Esophagus squamous epithelium (tissue), 4 donors: ENCODE measurements at regions not wholly inside any gene's neighbourhood (a gene's known extent, or its start where the extent isn't known, plus 50 kb on each side); places are given as distances from the start of the nearest gene placed in this dataset.

Experiments
- POLR2A ChIP-seq, 4 donors: fragments of 450-650 bp; IDR thresholded peaks; one replicate each; pipeline ENCODE4 v1.6.1; 2017; ENCODE audit warnings: antibody characterized with exemption in 4 of 4, mild to moderate bottlenecking in 4 of 4, moderate library complexity in 3 of 4
- TF ChIP-seq, protein P1 (sequence below), 6 experiments: fragments of 450-650 bp in 4 of 6; fragments of 200-600 bp in 2 of 6; sonication (generic) in 2 of 6; IDR thresholded peaks; one replicate each; pipeline ENCODE4 v1.5.1; 2016 to 2019; ENCODE audit warnings: antibody characterized with exemption in 6 of 6, mild to moderate bottlenecking in 4 of 6, moderate library complexity in 4 of 6

DNA sequence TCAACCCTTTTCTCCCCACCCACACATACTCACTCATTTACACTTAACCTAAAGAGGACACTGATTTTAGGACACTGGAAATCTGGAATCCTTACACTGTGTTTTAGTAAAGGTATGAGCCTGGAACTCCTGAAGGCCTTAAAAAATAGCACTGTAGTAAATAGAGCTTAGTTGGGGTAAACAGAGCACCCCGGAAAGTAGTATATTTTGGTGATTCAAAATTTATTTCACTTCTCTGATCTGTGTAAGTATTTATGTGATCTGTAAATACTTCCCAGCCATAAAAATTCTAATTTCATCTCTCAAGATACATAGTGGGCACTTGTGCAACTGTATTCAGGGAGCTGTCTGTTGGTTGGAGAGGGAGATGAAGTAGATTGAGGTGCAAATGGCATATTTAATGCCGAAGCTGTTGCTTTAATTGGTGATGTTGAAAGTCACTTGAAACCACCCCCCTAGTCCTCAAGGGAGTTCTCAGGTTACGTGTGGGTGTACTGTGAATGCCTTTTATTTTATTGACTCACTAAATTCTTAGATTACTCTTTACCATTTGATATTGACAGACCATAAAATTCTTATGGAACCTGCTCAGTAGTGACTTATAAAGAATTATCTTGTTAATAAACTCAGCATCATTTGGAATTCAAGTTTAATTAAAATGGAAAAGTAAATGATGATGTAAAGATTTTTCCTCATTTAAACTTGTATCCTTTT is 154.9 kb downstream of the SOX4 start:
- TF ChIP-seq, protein P1, sequence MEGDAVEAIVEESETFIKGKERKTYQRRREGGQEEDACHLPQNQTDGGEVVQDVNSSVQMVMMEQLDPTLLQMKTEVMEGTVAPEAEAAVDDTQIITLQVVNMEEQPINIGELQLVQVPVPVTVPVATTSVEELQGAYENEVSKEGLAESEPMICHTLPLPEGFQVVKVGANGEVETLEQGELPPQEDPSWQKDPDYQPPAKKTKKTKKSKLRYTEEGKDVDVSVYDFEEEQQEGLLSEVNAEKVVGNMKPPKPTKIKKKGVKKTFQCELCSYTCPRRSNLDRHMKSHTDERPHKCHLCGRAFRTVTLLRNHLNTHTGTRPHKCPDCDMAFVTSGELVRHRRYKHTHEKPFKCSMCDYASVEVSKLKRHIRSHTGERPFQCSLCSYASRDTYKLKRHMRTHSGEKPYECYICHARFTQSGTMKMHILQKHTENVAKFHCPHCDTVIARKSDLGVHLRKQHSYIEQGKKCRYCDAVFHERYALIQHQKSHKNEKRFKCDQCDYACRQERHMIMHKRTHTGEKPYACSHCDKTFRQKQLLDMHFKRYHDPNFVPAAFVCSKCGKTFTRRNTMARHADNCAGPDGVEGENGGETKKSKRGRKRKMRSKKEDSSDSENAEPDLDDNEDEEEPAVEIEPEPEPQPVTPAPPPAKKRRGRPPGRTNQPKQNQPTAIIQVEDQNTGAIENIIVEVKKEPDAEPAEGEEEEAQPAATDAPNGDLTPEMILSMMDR (IDR thresholded peaks at IDR 0.05) = no peak
- TF ChIP-seq POLR2A (IDR thresholded peaks at IDR 0.05) = no peak
